Prostate gland (tissue), 2 donors: ENCODE measurements at regions not wholly inside any gene's neighbourhood (a gene's known extent, or its start where the extent isn't known, plus 50 kb on each side); places are given as distances from the start of the nearest gene placed in this dataset.

Experiments
- POLR2A ChIP-seq: fragments of 450-650 bp; IDR thresholded peaks from one replicate; pipeline ENCODE4 v1.6.1; 2016; ENCODE audit warnings: antibody characterized with exemption, mild to moderate bottlenecking
- POLR2AphosphoS5 ChIP-seq: sonication (generic); formaldehyde crosslinking; IDR thresholded peaks from one replicate; pipeline ENCODE4 v1.6.1; 2017; ENCODE audit warnings: antibody characterized with exemption
- TF ChIP-seq, protein P1 (sequence below), 4 experiments: fragments of 200-600 bp in 2 of 4; fragments of 450-650 bp in 2 of 4; sonication (generic) in 2 of 4; IDR thresholded peaks; 1 replicate in 3 of 4; 2 replicates in 1 of 4; pipeline ENCODE4 v1.5.1; 2016 to 2019; ENCODE audit warnings: antibody characterized with exemption in 4 of 4, mild to moderate bottlenecking in 2 of 4, moderate library complexity in 2 of 4

DNA sequence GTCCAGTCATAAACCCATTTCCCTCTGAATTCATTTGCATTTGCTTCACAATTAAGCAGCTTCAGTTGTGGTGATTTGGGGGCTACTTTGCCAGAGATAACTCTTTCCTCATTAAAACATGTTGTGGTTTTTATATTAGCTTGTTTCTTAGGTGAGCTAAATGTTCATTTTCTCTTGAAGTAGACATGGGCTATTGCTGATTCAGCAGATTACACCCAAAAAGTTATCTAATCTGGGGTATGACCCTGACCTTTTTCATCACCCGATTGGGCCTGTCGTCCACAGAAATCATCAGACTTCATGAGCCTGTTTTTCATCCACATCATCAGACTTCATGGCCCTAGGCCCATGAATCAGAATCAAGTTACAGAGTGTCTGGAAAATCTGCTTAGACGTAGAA is 97.5 kb upstream of the KLHL25 start:
- TF ChIP-seq, protein P1, sequence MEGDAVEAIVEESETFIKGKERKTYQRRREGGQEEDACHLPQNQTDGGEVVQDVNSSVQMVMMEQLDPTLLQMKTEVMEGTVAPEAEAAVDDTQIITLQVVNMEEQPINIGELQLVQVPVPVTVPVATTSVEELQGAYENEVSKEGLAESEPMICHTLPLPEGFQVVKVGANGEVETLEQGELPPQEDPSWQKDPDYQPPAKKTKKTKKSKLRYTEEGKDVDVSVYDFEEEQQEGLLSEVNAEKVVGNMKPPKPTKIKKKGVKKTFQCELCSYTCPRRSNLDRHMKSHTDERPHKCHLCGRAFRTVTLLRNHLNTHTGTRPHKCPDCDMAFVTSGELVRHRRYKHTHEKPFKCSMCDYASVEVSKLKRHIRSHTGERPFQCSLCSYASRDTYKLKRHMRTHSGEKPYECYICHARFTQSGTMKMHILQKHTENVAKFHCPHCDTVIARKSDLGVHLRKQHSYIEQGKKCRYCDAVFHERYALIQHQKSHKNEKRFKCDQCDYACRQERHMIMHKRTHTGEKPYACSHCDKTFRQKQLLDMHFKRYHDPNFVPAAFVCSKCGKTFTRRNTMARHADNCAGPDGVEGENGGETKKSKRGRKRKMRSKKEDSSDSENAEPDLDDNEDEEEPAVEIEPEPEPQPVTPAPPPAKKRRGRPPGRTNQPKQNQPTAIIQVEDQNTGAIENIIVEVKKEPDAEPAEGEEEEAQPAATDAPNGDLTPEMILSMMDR (IDR thresholded peaks at IDR 0.05), result no peak
- TF ChIP-seq POLR2A, result no peak
- no peak for TF ChIP-seq POLR2AphosphoS5
